Hepatocyte (in vitro differentiated cells): ENCODE measurements at regions not wholly inside any gene's neighbourhood (a gene's known extent, or its start where the extent isn't known, plus 50 kb on each side); places are given as distances from the start of the nearest gene placed in this dataset.

Experiments used
- CTCF ChIP-seq: fragments of 200-600 bp; sonication (generic); IDR thresholded peaks from 2 replicates; pipeline ENCODE4 v1.5.1; 2016; ENCODE audit warnings: antibody characterized with exemption, mild to moderate bottlenecking; ENCODE audit not compliant: poor library complexity
- EZH2 ChIP-seq: fragments of 200-600 bp; sonication (generic); IDR thresholded peaks from 2 replicates; pipeline ENCODE4 v1.6.1; 2016; ENCODE audit warnings: antibody characterized with exemption, mild to moderate bottlenecking, borderline replicate concordance
- EZH2phosphoT487 ChIP-seq: fragments of 200-600 bp; sonication (generic); IDR thresholded peaks from one replicate; pipeline ENCODE4 v1.6.1; 2018; ENCODE audit warnings: antibody characterized with exemption, mild to moderate bottlenecking, low read depth, moderate library complexity; ENCODE audit not compliant: unreplicated experiment, severe bottlenecking

- TF ChIP-seq CTCF (no peak), EZH2 (no peak), EZH2phosphoT487 (no peak)
Measured at GRCh38 chr10:33963729-33964128, 629.3 kb upstream of the NRP1 start.
